MG63 (cell line): ENCODE measurements at regions not wholly inside any gene's neighbourhood (a gene's known extent, or its start where the extent isn't known, plus 50 kb on each side); places are given as distances from the start of the nearest gene placed in this dataset.
"Not testable (repeated sequence)": the region's sequence is repeated elsewhere in the genome, so short reads cannot be mapped to it uniquely, and the experiment has no call there.

Source experiments
- DNase-seq: peaks from one replicate; pipeline ENCODE4 v3.0.0-alpha.2; 2020
- H3K27me3 ChIP-seq: fragments of 250-450 bp; sonication (Bioruptor Pico); 2 replicates; pipeline ENCODE4 v1.5.1; 2020; ENCODE audit warnings: mild to moderate bottlenecking, moderate library complexity
- H3K36me3 ChIP-seq: fragments of 250-450 bp; sonication (Bioruptor Pico); 2 replicates; pipeline ENCODE4 v1.5.1; 2020; ENCODE audit warnings: mild to moderate bottlenecking, moderate library complexity
- H3K4me3 ChIP-seq: fragments of 250-450 bp; sonication (Bioruptor Pico); 2 replicates; pipeline ENCODE4 v1.5.1; 2020; ENCODE audit warnings: mild to moderate bottlenecking, moderate library complexity
- H3K9me3 ChIP-seq: fragments of 250-450 bp; sonication (Bioruptor Pico); 2 replicates; pipeline ENCODE4 v1.5.1; 2020; ENCODE audit warnings: mild to moderate bottlenecking, moderate library complexity

GRCh38 chr11:100512475-100512874, 174.6 kb upstream of the ARHGAP42 start:
- Histone ChIP-seq H3K9me3 (no peaks in the 10 kb centered on the region), H3K36me3 (no peaks in the 10 kb centered on the region), H3K4me3 (no peak overlapping the region), H3K27me3 (no peaks in the 10 kb centered on the region)
- no peak for DNase-seq

DNA sequence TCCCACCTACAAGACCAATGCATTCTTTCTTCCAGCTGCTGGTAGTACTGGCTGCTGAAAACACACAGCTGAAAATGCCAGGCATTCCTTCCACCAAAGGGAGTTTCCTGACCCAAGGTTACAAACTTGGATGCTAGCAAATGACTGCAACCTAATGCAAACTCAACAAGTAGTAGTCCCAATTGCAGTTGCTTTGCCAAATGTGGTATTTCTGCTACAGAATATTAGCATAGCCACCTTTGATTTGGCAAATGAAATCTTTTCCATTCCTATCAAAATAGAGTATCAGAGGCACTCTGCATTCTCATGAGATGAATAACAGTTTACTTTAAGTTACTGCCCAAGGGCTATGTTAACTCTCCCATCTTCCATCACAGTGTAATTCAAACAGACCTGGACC, 172.0 kb upstream of the ARHGAP42 start:
- H3K4me3 ChIP-seq = no peak overlapping the region
- peak; percentile 51 for DNase-seq
- no peaks in the 10 kb centered on the region for H3K27me3 ChIP-seq
- no peaks in the 10 kb centered on the region for H3K36me3 ChIP-seq
- H3K9me3 ChIP-seq = no peaks in the 10 kb centered on the region

GRCh38 chr11:100525197-100525596, 161.9 kb upstream of the ARHGAP42 start:
- H3K4me3 ChIP-seq = no peak overlapping the region

GRCh38 chr11:100525635-100526034, 161.5 kb upstream of the ARHGAP42 start:
- H3K27me3 ChIP-seq = no peaks in the 10 kb centered on the region
- no peak overlapping the region for H3K4me3 ChIP-seq
- DNase-seq = no peak
- peaks cover 13% of the 10 kb centered on the region for H3K9me3 ChIP-seq
- H3K36me3 ChIP-seq = no peaks in the 10 kb centered on the region

More at GRCh38 chr11:100525197-100525596, 161.9 kb upstream of the ARHGAP42 start:
- Histone ChIP-seq H3K9me3 (peaks cover 13% of the 10 kb centered on the region), H3K27me3 (no peaks in the 10 kb centered on the region), H3K36me3 (no peaks in the 10 kb centered on the region)
- no peak for DNase-seq

- no peak for DNase-seq
- Histone ChIP-seq H3K36me3 (no peaks in the 10 kb centered on the region), H3K27me3 (no peaks in the 10 kb centered on the region), H3K4me3 (no peak overlapping the region), H3K9me3 (peaks cover 8% of the 10 kb centered on the region; the same call in 1 of the 2 replicates)
Observed at GRCh38 chr11:100528872-100529416, 158.1 kb upstream of the ARHGAP42 start.

DNA sequence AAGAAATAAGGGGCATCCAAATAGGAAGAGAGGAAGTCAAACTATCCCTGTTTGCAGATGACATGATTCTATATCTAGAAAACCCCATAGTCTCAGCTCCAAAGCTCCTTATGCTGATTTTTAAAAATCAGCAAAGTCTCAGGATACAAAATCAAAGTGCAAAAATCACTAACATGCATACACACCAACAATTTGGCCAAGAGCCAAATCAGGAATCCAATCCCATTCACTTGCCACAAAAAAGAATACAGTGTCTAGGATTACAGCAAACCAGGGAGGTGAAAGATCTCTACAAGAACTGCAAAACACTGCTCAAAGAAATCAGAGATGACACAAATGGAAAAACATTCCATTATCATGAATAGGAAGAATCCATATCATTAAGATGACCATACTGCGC, 155.8 kb upstream of the ARHGAP42 start:
- not testable (repeated sequence) for H3K4me3 ChIP-seq, H3K9me3 ChIP-seq, H3K27me3 ChIP-seq, H3K36me3 ChIP-seq, DNase-seq

GRCh38 chr11:100536979-100537378, 150.1 kb upstream of the ARHGAP42 start:
- no peaks in the 10 kb centered on the region for H3K9me3 ChIP-seq
- no peaks in the 10 kb centered on the region for H3K27me3 ChIP-seq
- no peaks in the 10 kb centered on the region for H3K36me3 ChIP-seq
- no peak overlapping the region for H3K4me3 ChIP-seq
- no peak for DNase-seq

DNA sequence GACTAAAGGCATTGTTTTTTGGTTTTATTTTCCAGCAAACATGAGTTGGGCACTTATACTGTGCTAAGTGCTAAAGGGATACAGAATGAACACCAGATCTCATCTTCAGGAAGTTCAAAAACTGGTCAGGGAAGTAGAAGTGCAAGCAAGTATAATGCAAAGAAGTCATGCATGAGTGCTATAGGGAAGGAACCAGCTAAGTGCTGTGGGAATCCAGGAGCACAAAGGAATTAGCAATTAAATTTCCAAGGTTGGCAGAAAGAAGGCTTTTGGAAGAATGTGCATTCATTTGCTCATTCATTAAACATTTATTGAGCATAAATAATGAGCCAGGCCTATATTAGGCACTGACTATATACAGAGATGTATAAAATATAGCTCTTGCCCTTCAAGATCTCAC, 143.7 kb upstream of the ARHGAP42 start:
- H3K9me3 ChIP-seq = no peaks in the 10 kb centered on the region
- no peak for DNase-seq
- no peaks in the 10 kb centered on the region for H3K27me3 ChIP-seq
- H3K4me3 ChIP-seq = no peak overlapping the region
- H3K36me3 ChIP-seq = no peaks in the 10 kb centered on the region

DNA sequence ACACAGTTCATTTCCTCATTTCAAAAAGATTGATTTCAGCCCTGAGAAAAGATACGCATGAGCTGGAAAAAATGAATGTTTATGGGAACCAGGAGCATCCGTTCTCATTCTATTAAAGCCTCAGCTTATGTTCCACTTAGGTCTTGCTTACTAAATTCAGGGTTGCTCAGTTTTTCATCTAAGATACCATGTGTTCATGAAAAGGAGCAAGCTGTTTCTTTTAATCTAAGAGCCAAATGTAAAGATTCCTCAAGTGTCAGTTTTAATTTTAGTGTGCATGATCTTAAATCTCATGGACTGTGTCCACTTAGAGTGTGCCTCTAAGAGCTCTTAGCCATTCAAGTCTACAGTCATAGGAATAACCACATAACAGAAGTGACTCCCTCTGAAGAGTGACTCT, 141.5 kb upstream of the ARHGAP42 start:
- Histone ChIP-seq H3K36me3 (no peaks in the 10 kb centered on the region), H3K4me3 (no peak overlapping the region), H3K27me3 (no peaks in the 10 kb centered on the region), H3K9me3 (no peaks in the 10 kb centered on the region)
- DNase-seq = no peak

DNA sequence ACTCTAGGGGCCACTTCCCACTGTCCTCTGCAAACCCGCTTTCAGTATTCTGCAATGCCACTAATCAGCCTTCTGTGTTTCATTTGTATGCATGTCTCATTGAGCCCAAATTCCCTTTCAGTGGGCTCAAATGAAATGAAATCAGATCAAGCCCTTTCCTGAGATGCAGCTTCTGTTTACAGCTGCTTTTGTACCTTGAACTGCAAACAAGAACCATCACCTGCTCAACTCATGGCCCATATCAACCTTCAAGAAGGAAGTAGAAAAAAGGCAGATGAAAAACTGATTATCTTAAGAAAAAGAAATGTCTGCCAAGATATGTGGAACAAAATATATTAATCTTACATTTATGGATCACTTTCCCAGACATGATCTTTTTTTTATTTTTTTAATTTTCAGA, 141.1 kb upstream of the ARHGAP42 start:
- Histone ChIP-seq H3K27me3 (no peaks in the 10 kb centered on the region), H3K4me3 (no peak overlapping the region), H3K9me3 (no peaks in the 10 kb centered on the region), H3K36me3 (no peaks in the 10 kb centered on the region)
- DNase-seq = no peak

- no peak overlapping the region for H3K4me3 ChIP-seq
- H3K36me3 ChIP-seq = no peaks in the 10 kb centered on the region
- H3K27me3 ChIP-seq = no peaks in the 10 kb centered on the region
- peak; percentile 1 for DNase-seq
- H3K9me3 ChIP-seq = no peaks in the 10 kb centered on the region
Observed at GRCh38 chr11:100546714-100547113, 140.4 kb upstream of the ARHGAP42 start.

DNA sequence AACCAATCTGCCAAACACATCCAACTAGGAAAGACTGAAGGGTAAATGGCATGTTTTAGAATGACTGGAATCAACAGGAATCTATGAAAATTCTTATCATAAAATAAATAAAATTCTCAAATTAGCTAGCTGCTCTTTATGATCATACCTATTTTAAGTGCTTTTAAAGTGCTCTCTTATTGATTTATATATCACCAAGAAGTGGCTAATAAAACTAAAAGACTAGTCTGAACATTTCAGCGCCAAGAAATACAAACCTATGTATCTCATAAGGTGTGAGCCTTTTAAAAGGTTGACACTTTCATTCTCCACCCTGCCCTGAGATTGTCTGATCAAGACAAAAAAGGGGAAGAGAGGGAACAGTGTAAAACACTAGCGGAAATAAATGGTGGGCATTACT, 136.8 kb upstream of the ARHGAP42 start:
- Histone ChIP-seq H3K4me3 (no peak overlapping the region), H3K9me3 (no peaks in the 10 kb centered on the region), H3K36me3 (no peaks in the 10 kb centered on the region), H3K27me3 (no peaks in the 10 kb centered on the region)
- DNase-seq = no peak

GRCh38 chr11:100550912-100551632, 136.0 kb upstream of the ARHGAP42 start:
- Histone ChIP-seq H3K4me3 (no peak overlapping the region), H3K9me3 (no peaks in the 10 kb centered on the region), H3K27me3 (no peaks in the 10 kb centered on the region), H3K36me3 (no peaks in the 10 kb centered on the region)
- no peak for DNase-seq

- Histone ChIP-seq H3K27me3 (no peaks in the 10 kb centered on the region), H3K36me3 (no peaks in the 10 kb centered on the region), H3K4me3 (no peak overlapping the region), H3K9me3 (no peaks in the 10 kb centered on the region)
- DNase-seq = no peak
Observed at GRCh38 chr11:100555931-100556330, 131.2 kb upstream of the ARHGAP42 start.

GRCh38 chr11:100556781-100557180, 130.3 kb upstream of the ARHGAP42 start:
- Histone ChIP-seq H3K9me3 (no peaks in the 10 kb centered on the region), H3K27me3 (no peaks in the 10 kb centered on the region)
- no peak for DNase-seq

GRCh38 chr11:100557830-100558611, 129.1 kb upstream of the ARHGAP42 start:
- no peaks in the 10 kb centered on the region for H3K27me3 ChIP-seq
- DNase-seq = no peak

More at GRCh38 chr11:100556781-100557180, 130.3 kb upstream of the ARHGAP42 start:
- Histone ChIP-seq H3K4me3 (no peak overlapping the region), H3K36me3 (no peaks in the 10 kb centered on the region)

DNA sequence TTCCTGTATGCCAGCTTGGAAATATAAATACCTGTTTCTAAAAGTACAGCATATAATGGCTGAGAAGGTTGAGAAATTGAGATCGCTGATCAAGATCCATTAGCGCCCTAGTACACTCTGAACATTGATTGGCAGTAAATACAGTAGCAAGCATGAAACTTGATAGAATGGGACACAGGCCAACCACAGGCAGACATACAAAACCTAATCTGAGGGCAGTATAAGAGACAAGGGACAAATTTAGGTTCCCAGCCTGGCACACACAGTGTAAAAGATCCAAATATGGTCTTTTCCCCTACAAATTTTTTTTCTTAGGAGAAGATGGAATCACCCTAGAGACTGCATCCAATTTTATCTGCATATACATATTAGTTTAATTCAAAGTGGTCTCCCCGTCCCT, 126.5 kb upstream of the ARHGAP42 start:
- no peak for DNase-seq
- Histone ChIP-seq H3K4me3 (no peak overlapping the region), H3K9me3 (no peaks in the 10 kb centered on the region), H3K36me3 (no peaks in the 10 kb centered on the region), H3K27me3 (no peaks in the 10 kb centered on the region)

More at GRCh38 chr11:100557830-100558611, 129.1 kb upstream of the ARHGAP42 start:
- Histone ChIP-seq H3K4me3 (no peak overlapping the region), H3K9me3 (no peaks in the 10 kb centered on the region), H3K36me3 (no peaks in the 10 kb centered on the region)
